HuH-7.5 (cell line): ENCODE measurements at regions not wholly inside any gene's neighbourhood (a gene's known extent, or its start where the extent isn't known, plus 50 kb on each side); places are given as distances from the start of the nearest gene placed in this dataset.
"Not testable (repeated sequence)": the region's sequence is repeated elsewhere in the genome, so short reads cannot be mapped to it uniquely, and the experiment has no call there.

Source experiments
- DNase-seq: peaks from one replicate; pipeline ENCODE4 v3.0.0; 2011; ENCODE audit warnings: low spot score

- DNase-seq: no peak
Observed at GRCh38 chr11:28899706-28900105, 791.5 kb downstream of the METTL15 start.

- DNase-seq: not testable (repeated sequence)
Observed at GRCh38 chr11:28890601-28891040, 782.4 kb downstream of the METTL15 start.

- no peak for DNase-seq
Observed at GRCh38 chr11:28887681-28888080, 779.5 kb downstream of the METTL15 start.

GRCh38 chr11:28879869-28880268 lies 771.7 kb downstream of the METTL15 start:
- DNase-seq: no peak

- DNase-seq: no peak
Observed at GRCh38 chr11:28878025-28878424, 769.8 kb downstream of the METTL15 start.

GRCh38 chr11:28877340-28877739 lies 769.2 kb downstream of the METTL15 start:
- no peak for DNase-seq

- DNase-seq: no peak
Observed at GRCh38 chr11:28874706-28875105, 766.5 kb downstream of the METTL15 start.

GRCh38 chr11:28871090-28871489 lies 762.9 kb downstream of the METTL15 start:
- DNase-seq: no peak

GRCh38 chr11:28863422-28863821 lies 755.2 kb downstream of the METTL15 start:
- no peak for DNase-seq

- DNase-seq: no peak
Observed at GRCh38 chr11:28860893-28861292, 752.7 kb downstream of the METTL15 start.

GRCh38 chr11:28858076-28858475 lies 749.9 kb downstream of the METTL15 start:
- no peak for DNase-seq

- no peak for DNase-seq
Observed at GRCh38 chr11:28849053-28849452, 740.9 kb downstream of the METTL15 start.

- no peak for DNase-seq
Observed at GRCh38 chr11:28842716-28843115, 734.5 kb downstream of the METTL15 start.

- no peak for DNase-seq
Observed at GRCh38 chr11:28838741-28839140, 730.6 kb downstream of the METTL15 start.

- no peak for DNase-seq
Observed at GRCh38 chr11:28837599-28837998, 729.4 kb downstream of the METTL15 start.

- no peak for DNase-seq
Observed at GRCh38 chr11:28836285-28837081, 728.3 kb downstream of the METTL15 start.

- no peak for DNase-seq
Observed at GRCh38 chr11:28835790-28836189, 727.6 kb downstream of the METTL15 start.

GRCh38 chr11:28835317-28835716 lies 727.1 kb downstream of the METTL15 start:
- DNase-seq: no peak

GRCh38 chr11:28834877-28835276 lies 726.7 kb downstream of the METTL15 start:
- DNase-seq: no peak

GRCh38 chr11:28833670-28834069 lies 725.5 kb downstream of the METTL15 start:
- DNase-seq: no peak

GRCh38 chr11:28833169-28833568 lies 725.0 kb downstream of the METTL15 start:
- no peak for DNase-seq

GRCh38 chr11:28826807-28827206 lies 718.6 kb downstream of the METTL15 start:
- DNase-seq: no peak

- no peak for DNase-seq
Observed at GRCh38 chr11:28822576-28822975, 714.4 kb downstream of the METTL15 start.
